SK-N-SH (cell line): ENCODE measurements at regions not wholly inside any gene's neighbourhood (a gene's known extent, or its start where the extent isn't known, plus 50 kb on each side); places are given as distances from the start of the nearest gene placed in this dataset.

Source experiments
- CTCF ChIA-PET: fragments of 300-600, 350-600 bp; formaldehyde crosslinking; extraction: SDS; loops from one replicate; lab custom pipeline; 2021; lab: Yijun Ruan, JAX
- POLR2A ChIA-PET: fragments of 350-600 bp; sonication (Branson Sonifier 250); formaldehyde crosslinking; extraction: SDS; loops from one replicate; lab custom pipeline; 2020; ENCODE audit warnings: antibody characterized with exemption, inconsistent platforms; lab: Yijun Ruan, JAX
- DNase-seq: peaks from one replicate; pipeline ENCODE4 v3.0.0; 2012
- H2AFZ ChIP-seq: fragments of 200-600 bp; sonication (generic); 2 replicates; pipeline ENCODE4 v1.8.1; 2016; ENCODE audit warnings: antibody characterized with exemption, mild to moderate bottlenecking, low read depth
- H3F3A ChIP-seq: fragments of 200-600 bp; sonication (generic); replicated peaks from 2 replicates; pipeline ENCODE3; 2016; ENCODE audit warnings: antibody characterized with exemption, mild to moderate bottlenecking; ENCODE audit not compliant: insufficient read depth
- H3K27ac ChIP-seq, 2 experiments: fragments of 200-500 bp in 1 of 2; fragments of 200-600 bp in 1 of 2; sonication (Bioruptor generic) in 1 of 2; sonication (generic), shearing (Covaris generic) in 1 of 2; 2 replicates each; pipeline versions ENCODE4 v1.5.1 to v1.6.1; 2014 to 2016; ENCODE audit warnings: low read depth in 2 of 2, inconsistent platforms in 1 of 2, low read length in 1 of 2, mild to moderate bottlenecking in 1 of 2, mixed read lengths in 1 of 2
- H3K27me3 ChIP-seq: fragments of 200-600 bp; sonication (generic), shearing (Covaris generic); 2 replicates; pipeline ENCODE4 v1.6.1; 2016; ENCODE audit warnings: mixed run types; ENCODE audit not compliant: insufficient read depth
- H3K36me3 ChIP-seq, 2 experiments: fragments of 200-500 bp in 1 of 2; fragments of 200-600 bp in 1 of 2; sonication (Bioruptor generic) in 1 of 2; sonication (generic) in 1 of 2; replicated peaks in 1 of 2; 2 replicates each; pipeline versions ENCODE3 to v1.5.1; 2014 to 2016; ENCODE audit warnings: low read length in 1 of 2, mild to moderate bottlenecking in 1 of 2; ENCODE audit not compliant: insufficient read depth in 2 of 2, control insufficient read depth in 1 of 2
- H3K4me1 ChIP-seq, 2 experiments: fragments of 200-500 bp in 1 of 2; fragments of 200-600 bp in 1 of 2; sonication (Bioruptor generic) in 1 of 2; sonication (generic), shearing (Covaris generic) in 1 of 2; 2 replicates each; pipeline versions ENCODE4 v1.5.1 to v1.6.1; 2014 to 2016; ENCODE audit warnings: low read depth in 1 of 2, low read length in 1 of 2, mixed run types in 1 of 2; ENCODE audit not compliant: insufficient read depth in 2 of 2, control insufficient read depth in 1 of 2
- H3K4me2 ChIP-seq: fragments of 200-600 bp; sonication (generic), shearing (Covaris generic); 2 replicates; pipeline ENCODE4 v1.6.1; 2017; ENCODE audit warnings: mixed run types
- H3K4me3 ChIP-seq, 2 experiments: fragments of 200-500 bp in 1 of 2; fragments of 200-600 bp in 1 of 2; sonication (Bioruptor generic) in 1 of 2; sonication (generic), shearing (Covaris generic) in 1 of 2; 2 replicates each; pipeline versions ENCODE4 v1.5.1 to v1.8.1; 2014 to 2016; ENCODE audit warnings: low read depth in 2 of 2, inconsistent platforms in 1 of 2, low read length in 1 of 2, mild to moderate bottlenecking in 1 of 2, mixed read lengths in 1 of 2, moderate library complexity in 1 of 2
- H3K79me2 ChIP-seq: fragments of 200-600 bp; sonication (generic); 2 replicates; pipeline ENCODE4 v1.8.1; 2017; ENCODE audit warnings: mild to moderate bottlenecking; ENCODE audit not compliant: insufficient read depth
- H3K9ac ChIP-seq: fragments of 200-600 bp; sonication (generic); 2 replicates; pipeline ENCODE4 v1.6.1; 2017; ENCODE audit warnings: mixed run types
- H3K9me2 ChIP-seq: fragments of 200-600 bp; sonication (generic); 2 replicates; pipeline ENCODE4 v1.6.1; 2017; ENCODE audit warnings: mixed run types
- H3K9me3 ChIP-seq: fragments of 200-600 bp; sonication (generic); 2 replicates; pipeline ENCODE4 v1.6.1; 2017; ENCODE audit warnings: mixed run types, mild to moderate bottlenecking, moderate library complexity
- H4K20me1 ChIP-seq: fragments of 200-600 bp; sonication (generic); 2 replicates; pipeline ENCODE4 v1.6.1; 2017; ENCODE audit warnings: mild to moderate bottlenecking, mixed run types; ENCODE audit not compliant: insufficient read depth
- CHD2 ChIP-seq: fragments of 150-350 bp; IDR thresholded peaks from 2 replicates; pipeline ENCODE4 v1.6.1; 2018; ENCODE audit warnings: low read length; ENCODE audit not compliant: partially characterized antibody
- ELF1 ChIP-seq: IDR thresholded peaks from 2 replicates; pipeline ENCODE4 v1.4.0; 2012
- EP300 ChIP-seq, 2 experiments: IDR thresholded peaks; 2 replicates each; pipeline versions ENCODE4 v1.4.0 to v1.6.1; 2012; ENCODE audit warnings: borderline replicate concordance in 1 of 2, low read depth in 1 of 2, low read length in 1 of 2
- FOSL2 ChIP-seq: IDR thresholded peaks from 2 replicates; pipeline ENCODE4 v1.4.0; 2012; ENCODE audit warnings: low read depth, mild to moderate bottlenecking, moderate library complexity, borderline replicate concordance
- FOXJ3 ChIP-seq: sonication (generic); formaldehyde crosslinking; IDR thresholded peaks from 2 replicates; pipeline ENCODE4 v1.5.1; 2020; ENCODE audit warnings: mild to moderate bottlenecking, missing genetic modification reagents
- GATA2 ChIP-seq: sonication (generic); formaldehyde crosslinking; IDR thresholded peaks from 2 replicates; pipeline ENCODE4 v1.5.0; 2020; ENCODE audit warnings: mild to moderate bottlenecking, missing genetic modification reagents
- MEF2A ChIP-seq: IDR thresholded peaks from 2 replicates; pipeline ENCODE4 v1.4.0; 2012; ENCODE audit warnings: low read depth, borderline replicate concordance
- NRF1 ChIP-seq: IDR thresholded peaks from 2 replicates; pipeline ENCODE4 v1.6.1; 2012; ENCODE audit warnings: low read depth, mild to moderate bottlenecking, low read length
- PBX3 ChIP-seq: IDR thresholded peaks from 2 replicates; pipeline ENCODE4; 2012
- POLR2AphosphoS5 ChIP-seq: IDR thresholded peaks from 2 replicates; pipeline ENCODE4 v1.6.1; 2012; ENCODE audit warnings: low read depth, low read length
- RCOR1 ChIP-seq: fragments of 150-350 bp; IDR thresholded peaks from 2 replicates; pipeline ENCODE4 v1.6.1; 2017; ENCODE audit warnings: antibody characterized with exemption, low read length
- RFX5 ChIP-seq: IDR thresholded peaks from 2 replicates; pipeline ENCODE4 v1.6.1; 2012; ENCODE audit warnings: mild to moderate bottlenecking, improper control_type of control experiment, low read length
- SIN3A ChIP-seq: IDR thresholded peaks from 2 replicates; pipeline ENCODE4 v1.6.1; 2012; ENCODE audit warnings: low read depth, mild to moderate bottlenecking, low read length, moderate library complexity, borderline replicate concordance
- TCF12 ChIP-seq: IDR thresholded peaks from 2 replicates; pipeline ENCODE4 v1.4.0; 2012
- TEAD4 ChIP-seq: IDR thresholded peaks from 2 replicates; pipeline ENCODE4 v1.4.0; 2012; ENCODE audit warnings: mild to moderate bottlenecking, borderline replicate concordance; ENCODE audit not compliant: insufficient read depth
- USF2 ChIP-seq: fragments of 150-350 bp; IDR thresholded peaks from 2 replicates; pipeline ENCODE4 v1.6.1; 2017; ENCODE audit warnings: antibody characterized with exemption, low read length, low read depth, borderline replicate concordance
- WGBS: methylation state at CpG from one replicate; pipeline ENCODE4 v1.1.6; 2017; ENCODE audit warnings: low lambda C conversion rate; 5-methylcytosine and 5-hydroxymethylcytosine counted together
- TF ChIP-seq, protein P1 (sequence below): IDR thresholded peaks from 2 replicates; pipeline ENCODE4 v1.4.0; 2012; ENCODE audit warnings: low read depth, borderline replicate concordance

- DNase-seq, result no peak
- no peaks in the 10 kb centered on the region for H3F3A ChIP-seq
- H3K4me3 ChIP-seq, result no peak overlapping the region
- H2AFZ ChIP-seq, result no peak overlapping the region
- no peaks in the 10 kb centered on the region for H3K36me3 ChIP-seq
- H3K79me2 ChIP-seq, result no peaks in the 10 kb centered on the region
- H3K9ac ChIP-seq, result no peak overlapping the region
- no peak for TF ChIP-seq RCOR1
- no peak for TF ChIP-seq ELF1
- no peak for TF ChIP-seq GATA2
- TF ChIP-seq MEF2A, result no peak
- TF ChIP-seq FOSL2, result no peak
- H4K20me1 ChIP-seq, result no peaks in the 10 kb centered on the region
- POLR2A ChIA-PET, result no interaction called here
- H3K4me2 ChIP-seq, result no peak overlapping the region
- H3K4me1 ChIP-seq, result no peaks in the 10 kb centered on the region
- no peaks in the 10 kb centered on the region for H3K27me3 ChIP-seq
- no peaks in the 10 kb centered on the region for H3K9me2 ChIP-seq
- CTCF ChIA-PET, result no interaction called here
- no peaks in the 10 kb centered on the region for H3K9me3 ChIP-seq
- WGBS, result 0% methylated on average over 2 of the region's 2 CpGs
- no peak overlapping the region for H3K27ac ChIP-seq
Observed at GRCh38 chr16:80433623-80434022, 107.2 kb upstream of the DYNLRB2 start.

DNA sequence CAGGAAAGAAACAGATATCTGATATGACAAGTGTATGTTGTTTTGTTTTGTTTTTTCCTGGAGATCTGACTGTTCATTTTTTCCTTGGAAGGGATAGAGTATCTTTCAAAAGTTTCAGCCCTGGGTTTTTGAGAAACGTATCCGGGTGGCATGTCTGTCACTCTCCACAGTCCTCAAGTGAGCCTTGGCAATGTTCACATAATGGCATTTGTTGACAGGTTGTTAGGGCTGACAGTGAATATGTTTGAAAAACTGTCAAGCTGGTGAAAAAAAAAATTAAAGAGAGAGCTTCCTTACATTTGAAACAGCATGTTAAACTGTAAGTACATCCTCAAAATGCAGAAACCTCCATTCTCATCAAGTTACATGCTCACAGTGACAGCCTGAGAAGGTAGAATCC lies 113.0 kb upstream of the DYNLRB2 start:
- no peak for DNase-seq
- Histone ChIP-seq H2AFZ (no peak overlapping the region), H3K9ac (no peak overlapping the region), H3K27ac (no peak overlapping the region), H3K9me3 (no peaks in the 10 kb centered on the region), H3K79me2 (no peaks in the 10 kb centered on the region), H3F3A (no peaks in the 10 kb centered on the region), H3K4me3 (no peak overlapping the region), H3K9me2 (no peaks in the 10 kb centered on the region), H3K36me3 (no peaks in the 10 kb centered on the region), H3K4me2 (no peak overlapping the region), H3K4me1 (no peaks in the 10 kb centered on the region)
- POLR2A ChIA-PET, result no interaction called here
- CTCF ChIA-PET, result no interaction called here
- WGBS, result 12% methylated on average over 2 of the region's 2 CpGs
- TF ChIP-seq TEAD4 (no peak), TCF12 (no peak), RFX5 (no peak), RCOR1 (no peak)
- TF ChIP-seq, all 33 proteins: peak for 0
- Histone ChIP-seq H3K27me3 (no peaks in the 10 kb centered on the region), H4K20me1 (no peaks in the 10 kb centered on the region)

GRCh38 chr16:80418517-80419355 lies 122.1 kb upstream of the DYNLRB2 start:
- H3K4me2 ChIP-seq, result no peak overlapping the region
- no peaks in the 10 kb centered on the region for H3F3A ChIP-seq
- no peak overlapping the region for H3K9ac ChIP-seq
- DNase-seq, result no peak
- ChIA-PET POLR2A (no interaction called here), CTCF (no interaction called here)
- H4K20me1 ChIP-seq, result no peaks in the 10 kb centered on the region
- H3K9me2 ChIP-seq, result no peaks in the 10 kb centered on the region
- H3K9me3 ChIP-seq, result no peaks in the 10 kb centered on the region
- no peaks in the 10 kb centered on the region for H3K79me2 ChIP-seq
- H3K27ac ChIP-seq, result no peak overlapping the region
- H2AFZ ChIP-seq, result no peak overlapping the region
- peaks cover 0 to 4% of the 10 kb centered on the region in 2 experiments; a peak in 1 of 4 replicates for H3K4me1 ChIP-seq
- H3K27me3 ChIP-seq, result no peaks in the 10 kb centered on the region
- H3K36me3 ChIP-seq, result no peaks in the 10 kb centered on the region
- no peak overlapping the region for H3K4me3 ChIP-seq
- 36% methylated on average over 8 of the region's 8 CpGs for WGBS
- TF ChIP-seq POLR2AphosphoS5, result no peak
- TF ChIP-seq EP300 (IDR thresholded peaks at IDR 0.05; ENCODE audit: borderline replicate concordance in 1 of 2, low read depth in 1 of 2, low read length in 1 of 2), result no peak
- TF ChIP-seq PBX3, result no peak
- TF ChIP-seq FOXJ3, result no peak
- no peak for TF ChIP-seq RFX5
- TF ChIP-seq GATA2, result no peak
- no peak for TF ChIP-seq CHD2
- no peak for TF ChIP-seq NRF1
- TF ChIP-seq, protein P1, sequence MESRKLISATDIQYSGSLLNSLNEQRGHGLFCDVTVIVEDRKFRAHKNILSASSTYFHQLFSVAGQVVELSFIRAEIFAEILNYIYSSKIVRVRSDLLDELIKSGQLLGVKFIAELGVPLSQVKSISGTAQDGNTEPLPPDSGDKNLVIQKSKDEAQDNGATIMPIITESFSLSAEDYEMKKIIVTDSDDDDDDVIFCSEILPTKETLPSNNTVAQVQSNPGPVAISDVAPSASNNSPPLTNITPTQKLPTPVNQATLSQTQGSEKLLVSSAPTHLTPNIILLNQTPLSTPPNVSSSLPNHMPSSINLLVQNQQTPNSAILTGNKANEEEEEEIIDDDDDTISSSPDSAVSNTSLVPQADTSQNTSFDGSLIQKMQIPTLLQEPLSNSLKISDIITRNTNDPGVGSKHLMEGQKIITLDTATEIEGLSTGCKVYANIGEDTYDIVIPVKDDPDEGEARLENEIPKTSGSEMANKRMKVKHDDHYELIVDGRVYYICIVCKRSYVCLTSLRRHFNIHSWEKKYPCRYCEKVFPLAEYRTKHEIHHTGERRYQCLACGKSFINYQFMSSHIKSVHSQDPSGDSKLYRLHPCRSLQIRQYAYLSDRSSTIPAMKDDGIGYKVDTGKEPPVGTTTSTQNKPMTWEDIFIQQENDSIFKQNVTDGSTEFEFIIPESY, result no peak
- TF ChIP-seq SIN3A, result no peak
- no peak for TF ChIP-seq USF2
